ENCODE measurements at regions not wholly inside any gene's neighbourhood (a gene's known extent, or its start where the extent isn't known, plus 50 kb on each side); places are given as distances from the start of the nearest gene placed in this dataset.

- H3K4me1 ChIP-seq (ENCODE audit: insufficient read depth, low read length, severe bottlenecking) = no peaks in the 10 kb centered on the region
- H3K9me2 ChIP-seq (ENCODE audit: low read depth, low read length) = no peaks in the 10 kb centered on the region
- no peak overlapping the region for H3K27ac ChIP-seq (ENCODE audit: low read depth, low read length, poor library complexity, severe bottlenecking)
- no peak overlapping the region for H2AFZ ChIP-seq (ENCODE audit: low read length)
- peaks cover 19% of the 10 kb centered on the region for H3K27me3 ChIP-seq (ENCODE audit: insufficient read depth, low read length)
- H4K20me1 ChIP-seq (ENCODE audit: insufficient read depth, low read length) = no peaks in the 10 kb centered on the region
- H3K9ac ChIP-seq (ENCODE audit: low read length) = no peak overlapping the region
- no peak overlapping the region for H3K4me3 ChIP-seq (ENCODE audit: low read depth, low read length, poor library complexity, severe bottlenecking)
- H3F3A ChIP-seq (ENCODE audit: insufficient read depth, low read length) = no peaks in the 10 kb centered on the region
- H3K79me2 ChIP-seq (ENCODE audit: insufficient read depth, low read length) = no peaks in the 10 kb centered on the region
- no peaks in the 10 kb centered on the region for H3K9me3 ChIP-seq (ENCODE audit: low read length)
- H3K4me2 ChIP-seq (ENCODE audit: low read length) = no peak overlapping the region
- H3K36me3 ChIP-seq (ENCODE audit: insufficient read depth, low read length) = no peaks in the 10 kb centered on the region
- TF ChIP-seq CTCF (IDR thresholded peaks at IDR 0.05; ENCODE audit: low read length) = no peak
- no peak for TF ChIP-seq EZH2 (IDR thresholded peaks at IDR 0.05; ENCODE audit: borderline replicate concordance, low read length)
Observed at GRCh38 chr20:50278377-50278683, 87.7 kb downstream of the CEBPB start.

- H3F3A ChIP-seq (ENCODE audit: insufficient read depth, low read length) = no peaks in the 10 kb centered on the region
- H3K4me3 ChIP-seq (ENCODE audit: low read depth, low read length, poor library complexity, severe bottlenecking) = no peak overlapping the region
- TF ChIP-seq EZH2 (IDR thresholded peaks at IDR 0.05; ENCODE audit: borderline replicate concordance, low read length) = no peak
- TF ChIP-seq CTCF (IDR thresholded peaks at IDR 0.05; ENCODE audit: low read length) = no peak
- H4K20me1 ChIP-seq (ENCODE audit: insufficient read depth, low read length) = no peaks in the 10 kb centered on the region
- H3K36me3 ChIP-seq (ENCODE audit: insufficient read depth, low read length) = no peaks in the 10 kb centered on the region
- peaks cover 17% of the 10 kb centered on the region for H3K27me3 ChIP-seq (ENCODE audit: insufficient read depth, low read length)
- H3K4me1 ChIP-seq (ENCODE audit: insufficient read depth, low read length, severe bottlenecking) = no peaks in the 10 kb centered on the region
- no peak overlapping the region for H3K4me2 ChIP-seq (ENCODE audit: low read length)
- no peak overlapping the region for H2AFZ ChIP-seq (ENCODE audit: low read length)
- no peak overlapping the region for H3K27ac ChIP-seq (ENCODE audit: low read depth, low read length, poor library complexity, severe bottlenecking)
- no peak overlapping the region for H3K9ac ChIP-seq (ENCODE audit: low read length)
- no peaks in the 10 kb centered on the region for H3K79me2 ChIP-seq (ENCODE audit: insufficient read depth, low read length)
- H3K9me3 ChIP-seq (ENCODE audit: low read length) = no peaks in the 10 kb centered on the region
- no peaks in the 10 kb centered on the region for H3K9me2 ChIP-seq (ENCODE audit: low read depth, low read length)
Observed at GRCh38 chr20:50278684-50279531, 88.3 kb downstream of the CEBPB start.

- Histone ChIP-seq H3K9me2 (ENCODE audit: low read depth, low read length) (no peaks in the 10 kb centered on the region), H3K36me3 (ENCODE audit: insufficient read depth, low read length) (no peaks in the 10 kb centered on the region), H4K20me1 (ENCODE audit: insufficient read depth, low read length) (no peaks in the 10 kb centered on the region), H3K9me3 (ENCODE audit: low read length) (no peaks in the 10 kb centered on the region), H2AFZ (ENCODE audit: low read length) (no peak overlapping the region), H3K4me3 (ENCODE audit: low read depth, low read length, poor library complexity, severe bottlenecking) (no peak overlapping the region), H3K79me2 (ENCODE audit: insufficient read depth, low read length) (no peaks in the 10 kb centered on the region), H3K27ac (ENCODE audit: low read depth, low read length, poor library complexity, severe bottlenecking) (no peak overlapping the region), H3K9ac (ENCODE audit: low read length) (no peak overlapping the region), H3K4me2 (ENCODE audit: low read length) (no peak overlapping the region), H3K4me1 (ENCODE audit: insufficient read depth, low read length, severe bottlenecking) (peaks cover 6% of the 10 kb centered on the region), H3F3A (ENCODE audit: insufficient read depth, low read length) (no peaks in the 10 kb centered on the region), H3K27me3 (ENCODE audit: insufficient read depth, low read length) (peaks cover 7% of the 10 kb centered on the region; the same call in 1 of the 2 replicates)
- TF ChIP-seq EZH2 (IDR thresholded peaks at IDR 0.05; ENCODE audit: borderline replicate concordance, low read length) = no peak
- no peak for TF ChIP-seq CTCF (IDR thresholded peaks at IDR 0.05; ENCODE audit: low read length)
Observed at GRCh38 chr20:50279988-50280850, 89.6 kb downstream of the CEBPB start.
